ENCODE measurements at regions not wholly inside any gene's neighbourhood (a gene's known extent, or its start where the extent isn't known, plus 50 kb on each side); places are given as distances from the start of the nearest gene placed in this dataset.

DNA sequence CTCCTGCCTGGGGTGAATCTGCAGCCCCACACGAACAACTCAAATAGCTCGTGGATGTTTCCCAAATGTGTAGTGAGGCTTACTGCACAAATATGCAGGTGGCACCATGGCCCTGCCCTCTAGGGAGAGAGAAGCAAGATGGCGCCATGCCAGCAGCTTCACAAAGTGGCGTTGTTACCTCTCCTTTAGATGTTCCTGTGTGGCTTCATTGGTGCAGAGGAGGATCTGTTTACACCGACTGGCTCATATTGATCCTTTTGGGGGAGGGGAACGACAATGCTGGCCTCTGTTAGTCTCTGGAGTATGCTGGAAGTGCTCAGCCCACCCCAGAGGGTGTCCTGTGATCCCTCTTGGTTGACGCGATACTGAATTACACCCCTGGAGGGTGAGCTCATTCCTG is 99.5 kb upstream of the GATA6 start:
- intact Hi-C loops (cut with micrococcal nuclease): loop anchor here (10.0 kb wide), 1 partner anchor 315 kb away; no protein-coding TSS in a partner anchor

DNA sequence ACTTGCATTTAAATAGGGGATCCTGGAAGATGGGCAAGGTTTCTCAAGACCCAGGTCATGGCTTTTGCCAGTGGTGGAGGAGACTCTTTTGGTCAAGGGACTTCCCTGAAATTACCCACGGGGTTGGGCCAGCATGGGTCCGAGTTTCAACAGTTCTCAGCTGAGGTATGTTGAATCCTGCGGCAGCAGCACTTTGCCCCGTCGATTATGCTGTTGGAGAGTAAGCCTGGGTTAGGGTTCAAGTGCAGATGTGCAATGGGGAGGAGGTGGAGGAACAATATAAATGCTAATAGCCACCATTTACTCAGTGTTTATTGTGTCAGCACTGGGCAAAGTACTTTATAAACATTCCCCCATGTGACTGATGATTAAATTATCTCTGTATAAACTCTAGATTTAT is 96.0 kb upstream of the GATA6 start:
- intact Hi-C loops (cut with micrococcal nuclease): loop anchor here (10.0 kb wide), 1 partner anchor 311 kb away; no protein-coding TSS in a partner anchor

GRCh38 chr18:22074282-22075070 is 94.9 kb upstream of the GATA6 start:
- intact Hi-C loops (cut with micrococcal nuclease): loop anchor here (10.0 kb wide), 1 partner anchor 310 kb away; no protein-coding TSS in a partner anchor

GRCh38 chr18:22080035-22080434 is 89.4 kb upstream of the GATA6 start:
- intact Hi-C loops (cut with micrococcal nuclease): no loop called here

GRCh38 chr18:22082408-22082807 is 87.0 kb upstream of the GATA6 start:
- intact Hi-C loops (cut with micrococcal nuclease): no loop called here

- intact Hi-C loops (cut with micrococcal nuclease): no loop called here
Measured at GRCh38 chr18:22084547-22084946, 84.8 kb upstream of the GATA6 start.

GRCh38 chr18:22086973-22087372 is 82.4 kb upstream of the GATA6 start:
- intact Hi-C loops (cut with micrococcal nuclease): no loop called here

DNA sequence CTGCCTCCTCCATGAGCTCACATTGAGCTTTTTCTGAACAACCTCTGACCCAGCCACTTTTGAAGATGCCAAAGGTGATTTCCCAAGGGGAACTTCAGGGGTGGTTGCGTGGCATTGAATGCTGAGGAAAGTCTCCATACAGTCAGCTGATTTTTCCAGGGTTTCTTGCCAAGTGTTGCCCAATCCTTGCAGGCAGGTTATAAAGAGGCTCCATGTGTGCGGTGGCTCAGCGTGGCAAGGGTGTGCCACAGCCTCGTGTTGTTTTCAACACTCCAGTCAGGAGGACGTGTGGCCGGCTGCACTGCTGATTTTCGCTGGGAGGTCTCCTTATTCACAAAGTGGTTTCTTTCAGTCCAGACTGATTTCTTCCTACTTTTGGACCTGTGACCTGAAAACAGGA is 81.4 kb upstream of the GATA6 start:
- intact Hi-C loops (cut with micrococcal nuclease): no loop called here

DNA sequence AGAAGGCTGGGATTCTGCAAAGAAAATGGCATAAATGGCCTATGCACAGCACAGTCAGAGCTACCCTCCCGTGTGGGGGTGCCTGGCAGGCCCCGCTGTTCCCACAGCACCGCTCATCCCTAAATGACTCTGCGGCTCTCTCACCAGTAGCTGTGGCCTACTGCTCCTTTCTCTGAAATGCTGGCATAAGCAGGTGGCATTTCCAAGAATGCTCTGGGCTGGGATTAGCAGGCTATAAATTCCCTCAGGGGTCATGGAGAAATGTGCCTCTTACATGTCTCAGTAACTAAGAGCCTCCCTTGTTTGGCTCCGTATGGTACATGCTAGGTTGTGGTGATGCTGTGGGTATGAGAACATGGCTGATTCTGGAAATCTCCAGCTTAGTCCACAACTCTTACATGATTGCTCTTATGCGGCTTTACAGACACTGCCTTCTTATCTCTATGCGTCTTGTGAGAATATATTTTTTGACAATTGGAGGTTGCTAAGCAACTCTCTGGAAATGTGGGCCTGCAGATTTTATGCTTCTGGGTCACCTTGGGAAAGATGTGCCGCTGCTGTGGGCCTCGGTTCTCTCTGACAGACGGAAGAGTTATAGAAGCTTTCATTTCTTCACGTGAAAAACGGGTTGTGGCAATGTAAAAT is 80.3 kb upstream of the GATA6 start:
- intact Hi-C loops (cut with micrococcal nuclease): no loop called here

GRCh38 chr18:22091341-22091740 is 78.0 kb upstream of the GATA6 start:
- intact Hi-C loops (cut with micrococcal nuclease): no loop called here

- intact Hi-C loops (cut with micrococcal nuclease): no loop called here
Measured at GRCh38 chr18:22093731-22094357, 75.5 kb upstream of the GATA6 start.

GRCh38 chr18:22094358-22094734 is 75.0 kb upstream of the GATA6 start:
- intact Hi-C loops (cut with micrococcal nuclease): no loop called here

- intact Hi-C loops (cut with micrococcal nuclease): no loop called here
Measured at GRCh38 chr18:22098563-22098989, 70.8 kb upstream of the GATA6 start.

DNA sequence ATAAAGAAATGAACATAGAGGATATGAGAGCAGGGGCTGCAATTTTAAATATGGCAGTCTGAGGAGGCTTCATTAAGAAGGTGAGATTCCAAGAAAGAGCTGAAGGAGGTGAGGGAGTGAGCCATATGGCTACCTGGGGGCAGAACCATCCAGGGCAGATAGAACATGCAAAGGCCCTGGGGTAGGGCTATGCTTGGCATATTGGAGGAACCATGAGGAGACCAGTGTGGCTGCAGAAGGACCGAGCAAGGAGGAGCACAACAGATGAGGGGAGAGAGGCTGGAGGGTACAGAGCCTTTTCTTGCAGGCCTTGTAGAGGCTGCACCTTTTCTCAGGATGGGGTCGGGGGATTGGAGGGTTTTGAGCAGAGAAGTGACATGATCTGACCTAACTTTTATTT is 69.5 kb upstream of the GATA6 start:
- intact Hi-C loops (cut with micrococcal nuclease): no loop called here

DNA sequence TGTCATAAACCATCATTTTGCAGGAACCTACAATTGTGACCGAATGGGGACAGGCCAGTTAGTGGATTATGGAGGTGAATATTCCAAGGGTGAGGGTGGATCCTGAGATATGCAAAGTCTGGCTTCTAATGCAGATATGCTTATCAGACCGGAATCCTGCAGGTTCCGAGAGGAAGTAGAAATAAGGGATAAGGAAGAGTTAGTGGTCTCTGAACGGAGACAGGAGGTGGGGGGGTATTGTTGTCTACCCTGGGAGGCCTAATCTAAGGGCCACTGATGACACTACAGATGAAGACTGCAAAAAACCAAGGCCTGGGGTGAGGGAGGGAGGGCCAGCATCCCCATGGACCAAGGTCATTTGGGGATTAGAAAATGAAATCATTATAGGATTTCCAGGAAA is 67.7 kb upstream of the GATA6 start:
- intact Hi-C loops (cut with micrococcal nuclease): no loop called here

GRCh38 chr18:22102953-22103646 is 66.3 kb upstream of the GATA6 start:
- intact Hi-C loops (cut with micrococcal nuclease): no loop called here

GRCh38 chr18:22103647-22104031 is 65.8 kb upstream of the GATA6 start:
- intact Hi-C loops (cut with micrococcal nuclease): no loop called here

DNA sequence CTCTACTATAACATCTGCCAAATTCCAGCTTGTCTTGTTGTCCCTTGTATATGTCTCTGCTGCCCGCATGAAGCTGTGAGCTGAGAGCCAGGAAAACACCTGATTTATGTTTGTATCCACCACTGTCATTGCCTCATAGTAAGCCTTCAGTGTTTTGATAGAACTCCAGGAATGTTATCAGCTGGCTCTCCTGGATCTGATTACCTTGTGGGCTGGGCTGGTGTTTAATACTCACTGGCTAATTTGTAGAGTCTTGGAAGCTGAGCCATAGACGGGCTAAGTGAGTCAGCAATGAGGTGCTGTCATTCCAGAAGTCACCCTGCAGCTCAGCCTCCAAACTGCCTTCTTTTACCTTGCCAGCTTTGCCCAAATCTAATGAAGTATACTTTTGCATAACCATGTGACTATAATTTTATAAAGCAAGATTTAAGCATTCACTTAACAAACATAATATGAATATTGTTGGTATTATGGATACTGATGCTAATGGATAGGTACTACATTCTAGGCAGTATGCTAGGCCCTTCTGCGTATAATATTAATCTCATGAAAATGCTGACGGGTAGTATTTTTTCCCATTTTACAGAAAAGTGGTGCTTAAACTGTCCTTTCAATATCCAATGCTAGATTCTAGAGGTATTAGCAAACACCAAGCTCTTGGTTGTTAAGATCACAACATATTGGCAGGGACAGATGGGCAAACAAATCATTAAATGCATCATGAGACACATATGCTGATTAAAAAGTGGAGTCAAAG is 62.7 kb upstream of the GATA6 start:
- intact Hi-C loops (cut with micrococcal nuclease): no loop called here

DNA sequence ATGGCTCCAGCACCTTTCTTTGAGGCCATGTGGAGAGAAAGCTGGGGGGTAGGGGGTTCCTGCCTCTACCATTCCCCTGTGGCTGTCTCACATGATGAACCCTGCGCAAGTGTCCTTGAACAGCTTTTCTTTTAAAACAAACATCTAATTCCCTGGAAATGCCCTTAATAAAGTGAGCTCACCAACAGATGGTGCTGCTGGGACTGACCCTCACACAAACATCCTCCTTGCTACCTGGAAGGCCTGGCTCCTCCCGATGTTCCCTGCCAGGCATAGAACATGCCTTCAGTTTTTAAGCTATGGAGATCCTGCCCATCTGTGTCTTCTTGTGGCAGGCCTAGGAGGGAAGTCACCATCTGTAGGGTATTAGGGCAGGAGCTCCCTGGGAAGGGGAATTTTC is 60.7 kb upstream of the GATA6 start:
- intact Hi-C loops (cut with micrococcal nuclease): no loop called here

- intact Hi-C loops (cut with micrococcal nuclease): no loop called here
Measured at GRCh38 chr18:22109535-22109934, 59.9 kb upstream of the GATA6 start.

DNA sequence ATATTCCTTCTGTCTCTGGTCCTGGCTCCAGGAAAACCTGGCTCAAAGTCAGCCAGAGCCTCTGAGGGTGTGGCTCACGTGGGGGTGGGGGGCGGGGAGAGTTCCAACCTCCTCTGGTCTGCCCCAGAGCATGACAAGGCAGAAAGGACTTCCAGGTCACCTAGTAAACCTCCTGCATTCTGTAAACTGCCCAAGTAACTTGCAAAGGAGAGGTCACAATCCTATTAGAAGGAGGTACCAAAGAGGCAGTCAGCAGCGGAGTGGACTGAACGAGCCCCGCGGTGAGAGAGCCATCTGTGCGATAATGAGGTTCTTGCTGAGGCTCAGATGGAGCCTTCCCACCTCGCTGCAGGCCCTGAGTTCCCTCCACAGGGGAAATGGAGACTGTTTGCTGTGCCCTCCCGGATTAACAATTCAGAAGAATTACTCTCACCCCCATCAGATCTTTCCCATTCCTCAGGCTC is 58.9 kb upstream of the GATA6 start:
- intact Hi-C loops (cut with micrococcal nuclease): no loop called here
